ENCODE measurements at regions not wholly inside any gene's neighbourhood (a gene's known extent, or its start where the extent isn't known, plus 50 kb on each side); places are given as distances from the start of the nearest gene placed in this dataset.

- FAIRE-seq (no peak), DNase-seq (ENCODE audit: low spot score) (no peak)
Measured at GRCh38 chr2:3000968-3001367, 376.6 kb downstream of the EIPR1 start.

GRCh38 chr2:3000125-3000524, 377.5 kb downstream of the EIPR1 start:
- no peak for FAIRE-seq
- no peak for DNase-seq (ENCODE audit: low spot score)

GRCh38 chr2:2998971-2999370, 378.6 kb downstream of the EIPR1 start:
- no peak for DNase-seq (ENCODE audit: low spot score)
- FAIRE-seq = no peak

GRCh38 chr2:2993172-2993692, 384.4 kb downstream of the EIPR1 start:
- no peak for FAIRE-seq
- DNase-seq (ENCODE audit: low spot score) = no peak

- DNase-seq (ENCODE audit: low spot score) (no peak), FAIRE-seq (no peak)
Measured at GRCh38 chr2:2992634-2993033, 385.0 kb downstream of the EIPR1 start.

- no peak for FAIRE-seq
Measured at GRCh38 chr2:2985020-2985419, 392.6 kb downstream of the EIPR1 start.

GRCh38 chr2:2981000-2981399, 396.6 kb downstream of the EIPR1 start:
- DNase-seq (ENCODE audit: low spot score) = no peak
- FAIRE-seq = no peak

More at GRCh38 chr2:2985020-2985419, 392.6 kb downstream of the EIPR1 start:
- DNase-seq (ENCODE audit: low spot score) = no peak

- FAIRE-seq = no peak
Measured at GRCh38 chr2:2974982-2975381, 402.6 kb downstream of the EIPR1 start.

GRCh38 chr2:2960441-2961133, 417.0 kb downstream of the EIPR1 start:
- FAIRE-seq (no peak), DNase-seq (ENCODE audit: low spot score) (no peak)

More at GRCh38 chr2:2974982-2975381, 402.6 kb downstream of the EIPR1 start:
- DNase-seq (ENCODE audit: low spot score) = no peak

GRCh38 chr2:2950403-2950952, 427.1 kb downstream of the EIPR1 start:
- no peak for DNase-seq (ENCODE audit: low spot score)
- no peak for FAIRE-seq

GRCh38 chr2:2947406-2947805, 430.2 kb downstream of the EIPR1 start:
- FAIRE-seq (no peak), DNase-seq (ENCODE audit: low spot score) (no peak)

GRCh38 chr2:2942906-2943305, 434.7 kb downstream of the EIPR1 start:
- FAIRE-seq = peak; percentile 91
- peak; percentile 65 for DNase-seq (ENCODE audit: low spot score)

GRCh38 chr2:2942225-2942624, 435.4 kb downstream of the EIPR1 start:
- FAIRE-seq = no peak
- no peak for DNase-seq (ENCODE audit: low spot score)

GRCh38 chr2:2941205-2941604, 436.4 kb downstream of the EIPR1 start:
- FAIRE-seq (no peak), DNase-seq (ENCODE audit: low spot score) (no peak)

GRCh38 chr2:2940702-2941101, 436.9 kb downstream of the EIPR1 start:
- FAIRE-seq = no peak
- no peak for DNase-seq (ENCODE audit: low spot score)

GRCh38 chr2:2940061-2940460, 437.6 kb downstream of the EIPR1 start:
- FAIRE-seq = no peak
- no peak for DNase-seq (ENCODE audit: low spot score)

GRCh38 chr2:2939078-2939795, 438.4 kb downstream of the EIPR1 start:
- FAIRE-seq = no peak

GRCh38 chr2:2938481-2938880, 439.1 kb downstream of the EIPR1 start:
- DNase-seq (ENCODE audit: low spot score) = no peak
- no peak for FAIRE-seq

More at GRCh38 chr2:2939078-2939795, 438.4 kb downstream of the EIPR1 start:
- DNase-seq (ENCODE audit: low spot score) = no peak

GRCh38 chr2:2935445-2936149, 442.0 kb downstream of the EIPR1 start:
- FAIRE-seq (no peak), DNase-seq (ENCODE audit: low spot score) (no peak)

GRCh38 chr2:2933426-2933825, 444.2 kb downstream of the EIPR1 start:
- FAIRE-seq (no peak), DNase-seq (ENCODE audit: low spot score) (no peak)

- no peak for FAIRE-seq
Measured at GRCh38 chr2:2932692-2933305, 444.8 kb downstream of the EIPR1 start.

More at GRCh38 chr2:2932692-2933305, 444.8 kb downstream of the EIPR1 start:
- DNase-seq (ENCODE audit: low spot score) = no peak

Measured in RCC 7860 (cell line).